Erythroblast (primary cell): ENCODE measurements at regions not wholly inside any gene's neighbourhood (a gene's known extent, or its start where the extent isn't known, plus 50 kb on each side); places are given as distances from the start of the nearest gene placed in this dataset.
"Not testable (repeated sequence)": the region's sequence is repeated elsewhere in the genome, so short reads cannot be mapped to it uniquely, and the experiment has no call there.

Source experiments
- DNase-seq, 2 experiments: peaks; one replicate each; lab custom pipeline; 2025; lab: John Stamatoyannopoulos, UW
- GATA1 ChIP-seq: IDR thresholded peaks from 2 replicates; pipeline ENCODE4 v1.6.1; 2011; ENCODE audit warnings: low read depth, mild to moderate bottlenecking, control low read depth, low read length, moderate library complexity
- POLR2A ChIP-seq: IDR thresholded peaks from 2 replicates; pipeline ENCODE4 v1.6.1; 2011; ENCODE audit warnings: mild to moderate bottlenecking, low read length

DNA sequence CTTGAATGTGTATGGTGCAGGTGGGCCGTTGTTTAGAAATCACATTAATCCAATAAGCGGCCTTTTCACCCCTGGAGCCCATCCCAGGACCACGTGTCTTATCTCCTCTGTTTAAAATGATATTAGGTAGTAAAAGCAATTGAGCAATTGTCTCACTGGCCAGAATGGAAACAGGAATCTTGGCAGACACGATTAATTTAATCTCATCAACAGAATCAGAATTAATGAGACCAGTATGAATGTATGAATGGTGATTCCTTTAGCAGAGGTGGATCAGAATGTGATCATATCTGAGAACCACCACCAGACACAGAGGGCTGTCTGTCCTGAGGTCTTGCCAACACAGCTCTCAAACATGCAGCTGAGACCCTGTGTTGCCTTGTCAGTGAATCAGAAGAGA, 1591.4 kb downstream of the REEP3 start:
- TF ChIP-seq POLR2A (no peak), GATA1 (no peak)
- DNase-seq, result no peak

DNA sequence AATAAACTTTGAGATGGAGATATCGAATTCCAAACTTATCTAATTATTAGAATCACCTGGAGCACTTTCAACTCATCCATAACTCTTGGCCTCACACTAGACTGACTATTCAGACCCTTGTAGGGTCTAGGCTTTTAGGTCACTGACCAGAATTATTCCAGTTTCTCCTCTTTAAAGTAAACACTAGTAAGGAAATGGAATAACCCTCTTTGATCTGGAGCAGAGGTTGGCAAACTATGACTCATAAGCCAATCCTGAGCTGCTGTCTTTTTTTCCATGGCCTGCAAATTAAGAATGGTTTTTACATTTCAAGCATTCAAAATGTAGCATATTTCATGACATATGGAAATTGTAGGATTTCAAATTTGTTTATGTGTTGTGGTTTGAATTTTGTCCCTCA, 1601.9 kb downstream of the REEP3 start:
- no peak for DNase-seq
- TF ChIP-seq POLR2A (no peak), GATA1 (no peak)

DNA sequence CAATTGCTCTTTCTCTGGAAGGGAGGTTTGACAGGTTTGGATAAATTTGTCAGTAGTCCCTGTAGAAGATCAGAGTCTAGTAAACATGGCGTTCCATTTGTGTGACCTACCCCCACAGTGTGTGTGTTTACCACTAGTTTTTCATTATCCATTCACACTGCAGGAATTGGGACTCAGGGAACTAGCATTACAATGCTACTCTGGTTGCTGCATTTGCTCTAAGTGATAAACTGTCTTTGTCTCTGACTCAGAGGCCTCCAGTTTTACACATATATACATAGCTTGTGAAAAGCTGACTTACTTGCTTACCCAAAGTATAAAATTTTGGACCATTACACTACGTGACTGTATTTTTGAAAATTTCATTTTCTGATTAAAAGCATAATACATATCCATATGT, 1604.0 kb downstream of the REEP3 start:
- DNase-seq, result no peak

DNA sequence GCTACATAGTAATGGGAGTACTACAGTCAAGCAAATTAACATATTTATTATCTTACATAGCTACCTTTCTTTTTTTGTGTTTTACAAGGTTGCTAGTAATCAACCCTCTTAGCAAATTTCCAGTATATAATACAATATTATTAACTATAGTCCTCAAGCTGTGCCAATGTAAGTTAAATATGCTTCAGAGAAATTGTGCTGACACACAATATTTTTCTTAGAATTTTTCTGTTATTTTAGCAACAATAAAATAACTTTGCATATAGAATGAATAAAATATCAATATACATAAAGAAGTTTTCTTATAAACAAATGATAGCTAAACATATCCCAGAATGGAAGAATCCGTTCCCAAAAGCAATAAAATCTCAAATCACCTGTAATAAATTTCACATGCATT, 1605.1 kb downstream of the REEP3 start:
- no peak for TF ChIP-seq POLR2A
- TF ChIP-seq GATA1, result no peak
- DNase-seq, result no peak

More for the DNA sequence above, 1604.0 kb downstream of the REEP3 start:
- TF ChIP-seq GATA1 (no peak), POLR2A (no peak)

DNA sequence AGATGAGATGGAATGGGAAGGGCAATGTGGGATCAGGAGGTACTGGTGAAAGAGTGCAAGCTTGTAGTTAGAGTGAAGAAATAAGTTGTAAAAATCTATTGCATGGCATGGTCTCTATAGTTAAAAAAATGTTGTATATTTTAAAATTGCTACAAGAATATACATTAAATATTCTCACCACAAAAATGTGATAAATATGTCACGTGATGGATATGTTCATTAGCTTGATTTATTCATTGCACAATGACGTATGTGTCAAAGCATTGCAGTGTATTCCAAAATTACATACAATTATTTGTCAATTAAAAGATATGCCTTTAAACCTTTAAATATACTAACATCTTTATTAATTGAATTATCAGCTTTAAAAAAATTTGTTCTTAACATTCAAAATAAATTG, 1607.1 kb downstream of the REEP3 start:
- DNase-seq, result no peak
- TF ChIP-seq POLR2A (no peak), GATA1 (no peak)

DNA sequence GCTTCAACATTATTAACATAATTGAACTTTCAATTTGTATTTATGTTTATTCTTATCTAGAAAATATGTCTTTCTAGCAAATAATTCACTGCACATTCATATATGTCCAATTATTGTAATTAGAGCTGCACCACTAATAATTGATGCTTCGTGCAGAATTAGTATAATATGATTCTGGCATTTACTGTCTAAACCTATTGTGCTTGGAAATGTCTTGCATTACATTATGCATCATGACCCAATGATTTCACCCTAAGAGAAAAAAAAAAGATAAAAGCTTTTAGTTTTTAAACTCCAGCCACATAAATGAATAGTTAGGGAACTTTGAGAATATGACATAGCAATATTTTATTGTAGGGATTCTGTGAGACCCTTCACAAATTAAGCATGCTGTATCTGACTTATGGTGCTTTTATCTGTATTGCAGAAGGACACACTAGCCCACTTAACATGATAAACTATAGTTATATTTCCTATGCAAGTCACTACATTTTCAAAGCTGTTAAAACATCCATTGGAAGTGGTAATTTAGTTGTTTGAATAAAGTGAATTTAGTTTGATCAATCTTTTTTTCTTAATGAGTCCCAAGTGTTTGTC, 1609.1 kb downstream of the REEP3 start:
- TF ChIP-seq GATA1, result no peak
- no peak for TF ChIP-seq POLR2A
- DNase-seq, result no peak

DNA sequence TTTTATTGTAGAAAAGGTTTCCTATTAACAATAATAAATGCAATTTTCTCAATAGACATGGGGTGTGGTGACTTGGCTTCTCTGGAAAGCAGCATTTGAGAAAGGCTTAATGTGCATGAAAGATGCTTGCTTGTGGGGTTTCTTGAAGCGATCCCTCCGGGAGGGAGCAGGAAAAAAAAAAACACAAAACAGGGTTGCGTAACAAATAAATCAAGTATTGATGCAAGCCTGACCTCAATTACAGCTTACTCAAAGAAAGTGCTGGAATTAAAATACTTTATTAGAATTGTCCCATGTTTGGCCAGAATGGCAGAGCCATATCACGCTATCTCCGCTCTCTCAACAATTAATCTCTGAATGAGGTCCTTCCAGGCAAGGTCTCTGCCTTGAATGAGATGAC, 1612.5 kb downstream of the REEP3 start:
- no peak for DNase-seq
- TF ChIP-seq POLR2A, result no peak
- TF ChIP-seq GATA1, result no peak

DNA sequence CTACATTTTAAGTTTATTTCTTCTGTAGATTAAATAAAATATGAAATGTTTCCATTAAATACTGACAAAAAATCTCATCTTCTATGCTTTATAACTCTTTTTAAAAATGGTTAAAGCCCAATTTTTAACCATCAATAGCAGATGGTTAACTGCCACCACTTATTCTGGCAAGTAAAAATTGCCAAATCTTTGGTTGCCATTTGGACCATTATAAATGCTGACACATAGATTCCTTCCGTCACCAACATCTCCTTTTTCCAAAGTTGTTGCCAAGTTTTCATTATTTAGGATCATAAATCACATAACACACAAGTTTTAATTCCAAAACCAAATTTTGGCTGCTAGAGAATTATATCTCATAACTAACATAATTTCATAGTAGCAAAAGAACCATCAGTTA, 1614.3 kb downstream of the REEP3 start:
- DNase-seq, result no peak
- no peak for TF ChIP-seq POLR2A
- no peak for TF ChIP-seq GATA1

DNA sequence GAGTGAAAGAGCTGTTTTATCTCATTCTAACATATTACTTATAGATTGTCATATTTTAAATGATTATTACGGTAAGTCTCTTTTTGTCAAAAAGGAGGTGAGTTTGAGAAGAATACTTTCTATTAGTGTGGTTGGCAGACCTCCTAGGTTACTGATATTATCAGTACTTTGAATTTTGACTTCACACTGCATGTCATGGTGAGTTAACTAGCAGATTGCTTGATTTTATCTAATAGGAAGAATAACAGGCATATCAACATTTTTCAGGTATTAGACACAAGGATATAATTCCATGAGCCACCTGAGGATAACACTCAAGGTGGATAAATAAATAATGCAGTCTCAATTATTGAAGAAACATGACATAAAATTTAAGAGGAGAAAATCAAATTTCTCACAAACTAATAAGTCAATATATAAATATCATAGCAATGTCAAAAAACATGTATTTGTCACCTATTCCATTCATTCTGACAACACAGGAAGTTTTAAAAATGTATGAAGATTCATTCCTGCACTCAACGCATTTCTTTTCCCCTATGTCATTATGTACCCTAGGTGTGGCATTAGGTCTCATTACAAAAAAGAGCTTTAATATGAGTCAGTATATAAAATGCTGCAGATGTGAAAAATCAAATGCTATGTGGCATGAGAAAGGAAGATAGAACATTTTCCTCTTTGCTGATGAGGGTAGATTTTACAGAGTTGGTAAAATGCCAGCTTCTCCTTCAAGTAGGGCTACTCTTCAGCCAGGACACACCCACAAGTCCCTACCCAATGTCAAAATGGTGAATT, 1621.6 kb downstream of the REEP3 start:
- no peak for DNase-seq

DNA sequence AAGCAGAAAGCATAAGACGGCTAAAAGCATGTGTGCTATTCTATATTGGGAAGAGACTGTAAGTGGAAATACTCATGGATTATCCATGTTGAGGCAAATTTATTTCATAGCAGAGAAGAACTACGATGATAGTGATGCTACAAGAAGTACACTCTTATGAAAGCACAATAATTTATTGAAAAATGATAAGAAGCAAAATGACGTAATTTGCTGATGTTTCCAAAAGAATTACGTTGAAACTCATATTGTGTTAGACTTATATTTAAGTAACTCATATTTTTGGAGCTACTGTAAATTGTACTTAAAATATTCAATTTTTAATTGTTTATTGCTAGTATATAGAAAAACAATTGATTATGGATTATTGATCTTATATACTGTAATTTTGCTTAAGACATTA, 1622.5 kb downstream of the REEP3 start:
- no peak for DNase-seq
- no peak for TF ChIP-seq POLR2A
- TF ChIP-seq GATA1, result no peak

More for the DNA sequence above, 1621.6 kb downstream of the REEP3 start:
- TF ChIP-seq GATA1 (no peak), POLR2A (no peak)

DNA sequence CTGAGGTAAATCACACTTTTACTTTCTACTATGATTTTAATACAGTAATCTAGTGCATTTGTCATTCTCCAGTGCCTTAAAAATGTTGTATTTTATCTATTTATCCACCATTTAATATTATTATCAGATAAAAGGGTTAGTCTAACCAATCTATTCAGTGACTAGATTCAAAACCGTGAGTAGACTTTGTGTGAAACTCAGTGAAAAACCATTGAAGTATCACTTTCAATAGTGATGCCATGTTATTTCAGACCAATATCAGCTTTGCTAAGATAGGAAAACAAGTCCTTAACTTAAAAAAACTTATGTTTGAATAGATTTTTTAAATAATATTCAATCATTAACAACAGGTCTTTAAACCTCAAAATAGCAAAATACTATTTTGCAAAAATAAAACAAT, 1628.7 kb downstream of the REEP3 start:
- TF ChIP-seq GATA1, result no peak
- TF ChIP-seq POLR2A, result no peak

DNA sequence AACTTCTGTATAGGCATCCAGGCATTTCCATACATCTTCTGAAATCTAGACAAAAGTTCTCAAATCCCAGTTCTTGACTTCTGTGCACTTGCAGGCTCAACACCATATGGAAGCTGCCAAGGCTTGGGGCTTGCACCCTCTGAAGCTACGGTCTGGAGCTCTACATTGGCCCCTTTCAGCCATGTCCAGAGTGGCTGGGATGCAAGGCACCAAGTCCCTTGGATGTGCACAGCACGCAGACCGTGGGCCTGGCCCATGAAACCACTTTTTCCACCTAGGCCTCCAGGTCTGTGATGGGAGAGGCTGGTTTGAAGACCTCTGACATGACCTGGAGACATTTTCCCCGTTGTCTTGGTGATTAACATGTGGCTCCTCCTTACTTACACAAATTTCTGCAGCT, 1645.1 kb downstream of the REEP3 start:
- DNase-seq, result no peak
- TF ChIP-seq GATA1 (no peak), POLR2A (no peak)

More for the DNA sequence above, 1628.7 kb downstream of the REEP3 start:
- no peak for DNase-seq

DNA sequence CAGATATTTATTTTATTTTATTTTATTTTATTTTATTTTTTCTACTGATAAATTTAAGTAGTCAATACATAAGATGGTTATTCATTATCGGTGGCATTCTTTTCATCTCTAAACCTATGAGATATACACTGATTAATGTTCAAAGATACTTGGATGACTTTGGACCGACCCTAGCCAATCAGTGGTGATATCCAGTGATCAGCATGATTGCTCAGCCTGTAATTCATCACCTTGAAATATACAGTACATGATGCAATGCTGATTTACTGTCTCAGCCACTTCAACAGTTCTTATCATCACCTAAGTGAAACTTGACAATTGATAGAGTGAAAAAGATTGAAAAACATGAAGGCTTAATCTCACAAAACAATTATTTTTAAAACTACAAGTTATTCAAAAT, 1651.0 kb downstream of the REEP3 start:
- TF ChIP-seq GATA1, result no peak
- no peak for TF ChIP-seq POLR2A
- DNase-seq, result no peak

DNA sequence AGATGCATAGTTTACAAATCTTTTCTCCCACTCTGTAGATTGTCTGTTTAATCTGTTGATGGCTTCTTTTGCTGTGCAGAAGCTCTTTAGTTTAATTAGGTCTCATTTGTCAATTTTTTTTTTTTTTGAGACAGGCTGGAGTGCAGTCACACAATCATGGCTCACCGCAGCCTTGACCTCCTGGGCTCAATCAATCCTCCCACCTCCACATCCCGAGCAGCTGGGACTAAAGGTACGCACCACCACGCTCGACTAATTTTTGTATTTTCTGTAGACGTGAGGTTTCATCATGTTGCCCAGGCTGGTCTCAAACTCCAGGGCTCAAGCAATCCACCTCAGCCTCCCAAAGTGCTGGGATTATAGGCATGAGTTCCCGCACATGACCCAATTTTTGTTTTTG, 1655.8 kb downstream of the REEP3 start:
- TF ChIP-seq POLR2A, result no peak
- TF ChIP-seq GATA1, result no peak
- DNase-seq, result no peak

DNA sequence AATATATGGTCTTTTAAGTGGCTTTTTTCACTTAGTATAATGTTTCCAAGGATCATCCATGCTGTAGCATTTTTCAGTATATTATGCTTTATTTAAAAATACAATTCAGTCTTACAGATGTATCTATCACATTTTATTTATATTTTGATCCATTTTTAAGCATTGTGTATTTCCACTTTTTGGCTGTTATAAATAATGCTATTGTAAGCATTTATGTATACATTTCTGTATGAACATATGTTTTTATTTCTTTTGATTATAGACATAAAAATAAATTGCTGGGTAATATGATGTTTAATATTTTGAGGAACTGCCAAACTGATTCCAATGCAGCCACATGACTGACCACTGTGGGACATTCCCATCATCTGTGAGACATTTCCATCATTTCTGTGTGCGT, 1662.0 kb downstream of the REEP3 start:
- DNase-seq, result no peak

DNA sequence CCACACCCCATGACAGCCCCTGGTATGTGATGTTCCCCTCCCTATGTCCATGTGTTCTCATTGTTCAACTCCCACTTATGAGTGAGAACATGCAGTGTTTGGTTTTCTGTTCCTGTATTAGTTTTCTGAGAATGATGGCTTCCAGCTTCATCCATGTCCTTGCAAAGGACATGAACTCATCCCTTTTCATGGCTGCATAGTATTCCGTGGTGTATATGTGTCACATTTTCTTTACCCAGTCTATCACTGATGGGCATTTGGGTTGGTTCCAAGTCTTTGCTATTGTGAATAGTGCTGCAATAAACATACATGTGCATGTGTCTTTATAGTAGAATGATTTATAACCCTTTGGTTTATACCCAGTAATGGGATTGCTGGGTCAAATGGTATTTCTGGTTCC, 1665.5 kb downstream of the REEP3 start:
- not testable (repeated sequence) for DNase-seq

More for the DNA sequence above, 1662.0 kb downstream of the REEP3 start:
- TF ChIP-seq GATA1 (no peak), POLR2A (no peak)
